ENCODE measurements at regions not wholly inside any gene's neighbourhood (a gene's known extent, or its start where the extent isn't known, plus 50 kb on each side); places are given as distances from the start of the nearest gene placed in this dataset.

GRCh38 chr10:81820418-81820817 lies 54.6 kb upstream of the NRG3 start:
- TF ChIP-seq CTCF (IDR thresholded peaks at IDR 0.05), result no peak
- TF ChIP-seq POLR2A (IDR thresholded peaks at IDR 0.05), result no peak
- no peak for TF ChIP-seq EP300 (IDR thresholded peaks at IDR 0.05)

Data from tibial nerve (tissue), 4 donors.